Muscle of back (tissue), 3 donors: ENCODE measurements at regions not wholly inside any gene's neighbourhood (a gene's known extent, or its start where the extent isn't known, plus 50 kb on each side); places are given as distances from the start of the nearest gene placed in this dataset.
A peak's percentile ranks its signal among the peaks of the same experiment; 100 is the strongest.
"Not testable (repeated sequence)": the region's sequence is repeated elsewhere in the genome, so short reads cannot be mapped to it uniquely, and the experiment has no call there.

Experiments
- DNase-seq, 3 donors: peaks; one replicate each; pipeline versions ENCODE4 v3.0.0 to v3.0.0-alpha.2; 2013

DNA sequence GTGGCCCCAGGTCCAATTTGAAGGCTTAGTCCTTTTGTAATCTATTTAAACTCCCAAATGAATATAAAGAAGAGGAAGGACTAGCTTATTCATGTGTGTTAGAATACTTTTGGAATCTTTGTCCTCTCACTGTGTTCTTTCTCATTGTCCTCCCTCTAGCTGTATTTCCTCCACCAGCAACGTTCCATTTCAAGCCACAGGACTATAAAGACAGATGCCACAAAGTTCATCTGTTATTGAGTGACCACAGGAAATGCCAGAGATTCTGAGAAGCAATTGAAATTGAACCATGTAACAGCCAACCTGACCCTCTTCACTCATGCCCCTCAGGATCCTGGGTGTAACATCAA is 336.6 kb upstream of the API5 start:
- no peak for DNase-seq

DNA sequence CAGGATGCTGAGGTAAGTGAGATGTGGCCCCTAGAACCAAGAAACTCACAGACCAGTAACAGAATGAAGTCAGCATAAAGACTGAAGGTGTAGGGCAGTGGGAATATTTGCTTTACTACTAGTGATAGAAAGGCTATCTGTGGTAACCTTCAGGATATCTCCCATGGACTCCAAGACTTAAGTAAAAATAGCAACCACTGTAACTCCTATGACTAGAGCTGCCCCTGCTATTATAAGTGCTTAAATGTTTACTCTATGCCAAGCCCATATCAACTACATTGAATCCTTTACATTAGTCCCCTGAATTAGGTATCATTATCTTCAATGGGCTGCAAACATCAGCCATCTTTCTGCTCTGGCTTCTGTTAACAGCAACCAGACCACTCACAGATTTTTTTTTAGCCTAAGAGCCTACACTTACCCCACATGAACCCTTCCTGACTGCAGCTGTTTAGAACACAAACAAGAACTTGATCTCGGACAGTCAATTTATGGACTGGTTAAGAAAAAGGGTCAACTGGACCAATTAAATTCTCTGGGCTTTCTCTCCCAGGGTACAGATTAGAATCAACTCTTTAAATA is 335.1 kb upstream of the API5 start:
- no peak for DNase-seq

DNA sequence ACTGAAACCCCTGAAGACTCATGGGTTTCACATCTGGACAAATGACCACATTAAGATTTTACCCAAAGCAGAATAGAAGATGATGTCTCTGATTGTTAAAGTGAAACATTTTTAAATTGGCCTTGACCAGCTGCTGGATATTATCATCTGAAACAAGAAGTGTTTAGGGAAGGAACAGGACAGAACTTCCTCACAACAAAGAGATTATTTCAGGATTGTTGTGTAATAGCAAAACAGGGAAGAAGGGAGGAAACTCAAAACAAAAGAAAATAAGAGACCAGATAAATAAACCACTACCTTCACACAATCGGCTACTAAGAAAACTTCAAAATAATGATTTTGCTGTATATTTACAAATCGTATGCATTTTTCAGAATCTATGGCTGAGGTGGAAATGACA is 319.2 kb upstream of the API5 start:
- no peak for DNase-seq

DNA sequence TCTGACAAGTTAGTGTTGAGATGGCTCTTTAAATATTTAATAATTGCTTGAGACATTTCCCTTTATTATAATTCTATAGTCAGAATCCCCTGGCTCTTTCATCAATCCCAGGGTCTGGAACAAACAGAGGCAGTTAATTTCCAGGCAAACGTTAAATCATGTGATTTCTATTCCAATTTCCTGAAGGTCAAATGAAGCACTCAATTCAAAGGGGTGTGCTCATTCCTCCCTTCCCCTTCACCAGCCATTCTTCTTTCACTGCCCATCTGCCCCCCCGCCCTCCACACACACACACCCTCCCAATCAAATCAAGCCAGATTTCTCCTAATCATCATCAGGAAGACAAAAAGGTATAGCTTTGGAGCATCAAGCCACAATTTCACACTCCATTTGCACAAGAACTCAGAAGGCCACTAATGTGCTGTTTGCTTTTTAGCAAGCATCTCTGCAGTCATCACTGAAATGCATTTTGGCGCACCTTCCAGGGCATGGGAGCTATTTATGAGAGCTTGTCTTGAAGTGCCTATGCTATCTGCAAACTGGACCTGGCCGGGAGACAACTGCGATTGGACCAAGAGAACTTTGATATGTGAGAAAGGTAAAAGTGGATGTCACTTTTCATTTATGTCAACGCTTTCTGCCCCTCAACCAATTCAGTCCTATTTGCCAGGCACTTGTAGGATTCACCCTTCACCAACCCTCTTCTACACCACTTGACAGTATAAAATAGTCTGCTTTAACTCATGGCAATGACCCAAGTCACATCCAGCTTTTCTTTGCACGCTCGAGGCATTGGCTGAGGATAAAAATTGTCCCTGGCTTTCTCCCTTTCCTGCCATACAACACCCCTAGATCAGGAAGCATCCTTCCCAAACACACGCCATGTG is 315.1 kb upstream of the API5 start:
- no peak for DNase-seq

DNA sequence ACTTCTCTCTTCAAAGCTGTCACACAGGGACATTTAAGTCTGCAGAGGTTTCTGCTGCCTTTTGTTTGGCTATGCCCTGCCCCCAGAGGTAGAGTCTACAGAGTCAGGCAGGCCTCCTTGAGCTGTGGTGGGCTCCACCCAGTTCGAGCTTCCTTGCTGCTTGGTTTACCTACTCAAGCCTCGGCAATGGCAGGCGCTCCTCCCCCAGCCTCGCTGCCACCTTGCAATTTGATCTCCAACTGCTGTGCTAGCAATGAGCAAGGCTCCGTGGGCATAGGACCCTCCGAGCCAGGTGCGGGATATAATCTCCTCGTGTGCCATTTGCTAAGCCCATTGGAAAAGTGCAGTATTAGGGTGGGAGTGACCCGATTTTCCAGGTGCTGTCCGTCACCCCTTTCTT is 306.9 kb upstream of the API5 start:
- not testable (repeated sequence) for DNase-seq

DNA sequence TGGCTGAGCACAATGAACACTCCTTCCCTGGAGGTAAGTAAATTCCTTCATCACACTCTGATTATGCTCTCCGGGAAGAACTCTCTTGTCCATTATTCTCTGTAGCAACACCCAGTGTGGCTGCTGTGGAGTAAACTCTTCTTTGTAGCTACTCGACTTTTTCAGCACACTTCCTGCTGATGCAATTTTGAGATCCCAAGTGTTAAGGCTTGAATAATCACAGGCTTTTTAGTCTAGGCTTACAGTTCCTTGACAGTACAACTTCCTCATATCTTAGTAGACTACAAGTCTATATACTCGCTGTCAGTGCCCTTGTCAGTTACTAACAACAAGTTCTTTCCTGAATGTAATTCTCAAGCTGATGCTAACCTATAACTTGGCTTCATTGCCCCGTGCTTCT is 301.8 kb upstream of the API5 start:
- no peak for DNase-seq

DNA sequence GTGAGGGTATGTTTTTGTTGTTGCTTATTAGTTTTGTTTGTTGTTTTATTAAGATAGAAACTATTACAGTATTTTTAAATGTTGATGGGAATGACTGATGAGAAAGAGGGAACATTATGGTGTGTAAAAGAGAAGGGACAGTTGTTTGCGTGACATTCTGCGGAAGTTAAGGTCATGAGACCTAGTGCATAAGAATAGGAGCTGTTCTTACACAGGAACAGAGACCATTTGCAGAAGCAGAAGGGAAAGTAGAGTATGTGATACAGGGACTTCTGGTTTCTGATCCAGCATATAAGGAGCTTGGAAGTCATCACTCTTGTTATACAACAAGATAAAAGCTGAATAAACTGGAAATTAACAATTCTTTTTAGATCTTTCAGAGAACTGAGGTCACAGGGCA is 299.2 kb upstream of the API5 start:
- DNase-seq: no peak

DNA sequence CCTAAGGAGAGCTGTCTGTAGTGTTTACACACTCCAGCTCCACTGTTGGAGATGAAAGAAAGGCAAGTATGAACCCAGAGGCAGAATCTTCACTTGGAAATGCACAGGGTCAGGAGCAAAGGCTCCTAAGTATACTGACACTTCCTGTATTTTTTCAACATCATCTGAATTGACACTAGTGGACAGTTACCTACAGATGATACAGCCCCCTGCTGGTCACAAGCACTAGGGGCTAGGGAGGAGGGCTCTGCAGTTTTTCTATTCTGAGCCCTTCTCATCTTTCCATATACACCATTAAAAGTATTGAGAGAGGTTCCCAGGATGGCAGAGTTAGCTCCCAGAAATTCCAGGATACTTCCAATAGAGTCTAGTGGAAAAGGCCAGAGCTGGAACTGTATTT is 290.3 kb upstream of the API5 start:
- DNase-seq: no peak

DNA sequence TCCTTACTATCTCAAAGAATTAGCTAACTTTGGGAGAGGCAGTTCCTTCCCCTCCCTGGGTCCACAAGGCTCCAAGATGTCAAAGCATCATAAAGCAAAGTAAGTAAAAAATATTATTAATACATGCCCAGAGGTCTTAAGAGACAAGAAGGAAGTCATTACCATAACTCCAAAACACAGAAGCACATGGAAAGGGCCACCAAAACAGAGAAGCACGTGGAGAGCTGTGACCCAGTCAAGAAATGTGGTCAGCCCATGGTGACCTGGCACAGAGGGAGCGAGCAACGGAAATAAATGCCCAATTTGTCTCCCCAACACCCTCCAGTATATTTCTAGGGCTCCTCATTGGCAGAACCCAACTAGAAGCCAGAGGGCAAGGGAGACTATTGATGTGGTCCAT is 277.5 kb upstream of the API5 start:
- DNase-seq: no peak

DNA sequence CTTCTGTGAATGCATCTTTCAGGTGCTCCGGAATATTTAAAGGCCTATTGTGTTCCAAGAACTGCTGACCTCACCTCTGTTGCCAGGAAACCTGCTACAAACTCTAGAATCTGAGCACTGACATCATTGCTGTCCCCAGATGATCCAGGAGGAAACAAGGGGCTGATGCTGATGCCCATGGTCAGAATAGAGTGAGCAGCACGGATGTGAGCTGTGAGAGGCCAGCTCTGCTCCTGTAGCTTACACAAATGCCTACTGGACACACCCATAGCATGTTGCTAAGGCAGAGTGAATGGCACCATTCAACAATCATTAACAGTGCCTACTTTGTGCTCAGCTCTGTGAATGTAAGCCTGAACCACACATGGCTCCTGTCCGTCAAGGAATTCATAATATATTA is 276.7 kb upstream of the API5 start:
- DNase-seq: no peak

DNA sequence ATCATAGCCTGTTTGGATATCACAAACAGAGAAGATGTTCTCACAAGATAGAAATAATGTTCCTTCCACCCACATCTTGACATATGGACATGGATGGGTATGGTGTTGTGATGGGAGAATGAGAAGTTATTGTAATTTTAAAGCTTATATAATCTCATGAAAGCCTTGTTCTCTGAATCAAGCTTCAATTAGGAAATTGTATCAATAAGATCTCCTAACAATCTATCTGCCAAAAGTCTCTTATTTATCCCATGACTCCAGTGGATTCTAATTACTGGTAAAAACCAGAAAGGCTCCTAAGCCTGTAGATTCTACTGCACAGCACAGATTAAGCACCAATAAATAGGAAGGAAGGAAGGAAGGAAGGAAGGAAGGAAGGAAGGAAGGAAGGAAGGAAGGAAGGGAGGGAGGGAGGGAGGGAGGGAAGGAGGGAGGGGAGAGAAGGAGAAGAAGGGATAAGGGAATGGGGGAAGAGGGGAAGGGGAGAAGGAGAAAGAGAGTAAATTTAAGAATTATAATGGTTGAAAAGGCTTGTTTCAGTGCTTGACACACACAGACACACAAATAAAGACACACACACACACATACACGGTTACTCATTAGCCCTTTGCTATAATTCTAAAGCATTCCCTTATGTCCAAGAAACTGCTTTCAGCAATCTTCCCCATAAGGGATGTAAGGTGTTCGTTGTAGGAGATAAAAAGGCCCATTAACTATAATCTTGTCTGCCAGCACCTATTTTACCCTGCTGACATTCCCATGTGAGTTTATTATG is 258.0 kb upstream of the API5 start:
- no peak for DNase-seq

DNA sequence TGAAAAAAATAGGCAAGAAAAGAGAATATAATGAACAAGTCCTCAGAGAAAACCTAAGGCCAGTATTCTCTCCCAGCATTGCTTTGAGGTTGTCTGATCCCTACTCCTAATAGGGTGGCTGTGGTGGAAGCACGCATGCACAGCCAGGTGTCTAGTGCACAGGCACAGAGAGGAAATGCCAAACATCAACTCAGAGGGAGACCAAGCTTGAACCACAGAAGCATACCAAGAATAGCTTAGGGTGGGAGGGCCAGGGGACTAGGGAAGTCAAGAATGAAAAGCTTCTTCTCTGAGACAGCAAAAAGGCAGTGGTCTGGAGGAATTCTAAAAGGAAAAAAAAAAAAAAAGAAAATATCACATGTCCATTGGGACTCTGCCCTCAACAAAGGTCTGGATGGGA is 244.1 kb upstream of the API5 start:
- DNase-seq: no peak

DNA sequence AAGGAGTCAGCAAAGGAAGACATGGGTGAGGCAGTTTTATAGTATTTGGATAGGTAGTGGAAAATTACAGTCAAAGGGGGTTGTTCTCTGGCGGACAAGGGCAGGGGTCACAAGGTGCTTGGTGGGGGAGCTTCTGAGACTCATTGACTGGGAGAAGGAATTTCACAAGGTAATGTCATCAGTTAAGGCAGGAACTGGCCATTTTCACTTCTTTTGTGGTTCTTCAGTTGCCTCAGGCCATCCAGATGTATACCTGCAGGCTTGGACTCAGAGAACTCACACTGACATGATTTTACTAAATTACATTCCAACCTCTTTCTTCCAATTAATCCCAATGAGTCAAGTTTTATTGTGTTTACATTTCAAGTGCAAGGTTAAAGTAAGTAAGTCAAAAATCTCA is 240.5 kb upstream of the API5 start:
- DNase-seq: no peak

DNA sequence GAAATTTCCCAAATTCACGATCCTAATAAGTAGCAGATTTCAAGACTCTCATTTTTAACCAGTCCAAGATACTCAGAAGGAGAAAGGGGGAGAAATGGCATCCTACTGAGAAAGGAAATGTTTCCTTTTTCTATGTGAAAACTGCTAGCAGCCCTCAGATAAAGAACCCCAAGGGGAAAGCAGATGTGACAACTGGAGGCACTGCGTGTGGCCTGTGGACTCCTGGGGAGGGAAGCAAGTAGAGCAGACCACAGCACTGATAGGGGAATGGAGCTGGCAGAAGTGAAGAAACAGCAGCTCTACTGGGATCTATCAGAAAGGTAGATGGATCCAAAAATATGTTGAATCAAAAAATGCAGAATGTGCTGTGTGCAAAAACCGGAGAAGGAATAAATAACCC is 239.7 kb upstream of the API5 start:
- DNase-seq: peak in 1 of 3 donors; percentile 4

DNA sequence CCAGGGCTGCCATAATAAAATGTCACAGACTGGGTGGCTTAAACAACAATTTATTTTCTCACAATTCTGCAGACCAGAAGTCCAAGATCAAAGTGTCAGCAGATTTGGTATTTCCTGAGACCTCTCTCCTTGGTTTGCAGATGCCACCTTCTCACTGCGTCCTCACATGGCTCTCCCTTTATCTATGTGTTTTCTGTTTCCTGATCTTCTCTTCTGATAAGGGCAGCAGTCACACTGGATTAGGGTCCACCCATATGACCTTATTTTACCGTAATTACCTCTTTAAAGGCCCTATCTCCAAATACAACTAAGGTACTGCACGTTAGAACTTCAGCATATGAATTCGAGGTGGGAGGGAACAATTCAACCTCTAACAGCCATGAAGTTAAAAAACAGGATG is 238.9 kb upstream of the API5 start:
- no peak for DNase-seq

DNA sequence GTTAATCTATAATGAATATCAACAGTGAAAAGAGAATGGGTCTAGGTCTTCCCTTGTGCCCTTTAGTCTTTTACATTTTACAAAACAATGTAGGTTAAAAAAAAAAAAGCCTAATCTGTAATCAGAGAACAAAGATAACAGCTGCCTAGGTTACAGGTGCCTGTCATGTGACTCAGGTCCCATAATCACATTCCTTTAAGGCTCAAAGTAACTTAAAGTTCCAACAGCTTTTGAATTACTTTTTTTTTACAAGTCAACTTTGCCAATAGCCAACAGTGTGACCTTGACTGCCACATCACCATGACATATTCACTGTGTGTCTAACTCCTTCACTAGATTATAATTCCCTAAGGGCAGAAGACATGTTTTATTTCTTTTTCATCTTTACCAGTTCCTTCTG is 237.0 kb upstream of the API5 start:
- DNase-seq: no peak

DNA sequence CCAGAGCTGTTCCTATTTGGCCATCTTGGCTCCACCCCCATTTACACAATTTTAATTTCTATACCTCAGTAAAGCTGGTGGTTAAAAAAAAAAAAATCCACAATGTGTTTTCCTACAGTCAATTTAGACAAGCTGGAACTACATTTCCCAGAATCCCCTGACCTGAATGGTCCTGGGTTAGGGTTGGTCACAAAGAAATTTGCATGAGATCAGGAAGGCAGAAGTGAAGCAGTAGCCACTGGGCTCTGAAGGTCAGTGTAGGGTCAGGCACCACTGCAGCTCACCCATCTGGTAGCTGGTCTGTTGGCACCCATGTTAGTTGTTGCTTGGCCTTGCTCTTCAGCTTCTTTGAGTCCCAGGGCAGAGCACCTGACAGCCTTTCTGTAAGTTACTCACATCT is 210.7 kb upstream of the API5 start:
- no peak for DNase-seq

DNA sequence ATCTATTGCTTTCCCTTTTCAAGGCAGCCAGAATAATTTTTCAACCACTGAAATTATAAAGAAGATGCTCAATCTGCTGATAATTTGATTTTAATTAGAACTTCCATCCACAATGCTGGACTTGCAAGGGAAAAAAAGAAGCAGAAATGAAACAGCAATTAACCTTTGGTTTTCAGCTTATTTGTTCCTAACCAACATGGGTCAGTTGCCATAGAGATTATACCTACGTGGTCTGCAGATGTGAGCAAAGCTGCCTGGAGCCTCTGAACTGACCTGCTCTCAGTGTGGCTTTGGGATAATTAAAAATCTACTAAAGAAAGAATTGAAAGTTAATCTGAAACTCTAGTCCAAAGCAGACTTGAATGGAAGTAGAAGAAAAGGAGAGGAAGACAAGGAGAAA is 195.7 kb upstream of the API5 start:
- DNase-seq: no peak

DNA sequence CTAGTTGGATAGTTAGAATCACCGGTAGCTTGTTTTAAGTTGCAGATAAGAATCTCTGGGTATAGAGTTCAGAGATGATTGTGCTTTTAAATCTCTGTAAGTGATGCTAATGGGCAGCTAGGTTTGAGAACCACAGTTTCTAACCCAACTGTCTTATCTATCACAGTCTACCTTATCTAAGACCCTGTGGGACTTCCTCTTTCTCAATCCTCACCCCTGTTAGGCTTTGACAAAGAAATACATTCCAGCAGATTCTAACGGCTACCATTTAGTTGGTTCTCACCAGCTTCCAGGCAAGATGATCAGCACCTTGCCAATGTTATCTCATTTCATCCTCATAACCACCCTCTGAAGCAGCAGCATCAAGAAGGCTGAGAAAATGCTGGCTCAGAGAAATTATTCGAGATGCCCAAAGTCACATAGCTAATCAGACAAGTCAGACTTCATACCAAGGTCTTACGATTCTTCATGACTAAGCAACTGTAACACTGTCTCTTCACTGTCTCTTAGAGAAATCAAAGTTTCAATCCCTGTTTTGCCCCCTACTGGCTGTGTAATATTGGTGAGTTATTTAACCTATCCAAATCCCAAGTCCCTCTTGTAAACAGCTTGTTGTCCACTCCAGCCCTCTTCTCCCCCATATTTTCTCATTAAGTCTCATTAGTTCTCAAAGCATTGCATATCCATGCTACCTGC is 192.4 kb upstream of the API5 start:
- no peak for DNase-seq

DNA sequence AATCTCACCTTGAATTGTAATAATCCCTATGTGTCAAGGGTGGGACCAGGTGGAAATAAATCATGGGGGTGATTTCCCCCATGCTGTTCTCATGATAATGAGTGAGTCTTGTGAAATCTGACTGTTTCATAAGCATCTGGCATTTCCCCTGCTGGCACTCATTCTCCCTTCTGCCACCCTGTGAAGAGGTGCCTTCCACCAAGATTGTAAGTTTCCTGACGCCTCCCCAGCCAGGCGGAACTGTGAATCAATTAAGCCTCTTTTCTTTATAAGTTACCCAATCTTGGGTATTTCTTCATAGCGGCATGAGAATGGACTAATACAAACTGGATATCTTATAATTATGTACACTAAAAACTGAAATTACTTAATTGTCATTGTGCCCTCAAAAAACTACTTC is 189.2 kb upstream of the API5 start:
- DNase-seq: no peak

DNA sequence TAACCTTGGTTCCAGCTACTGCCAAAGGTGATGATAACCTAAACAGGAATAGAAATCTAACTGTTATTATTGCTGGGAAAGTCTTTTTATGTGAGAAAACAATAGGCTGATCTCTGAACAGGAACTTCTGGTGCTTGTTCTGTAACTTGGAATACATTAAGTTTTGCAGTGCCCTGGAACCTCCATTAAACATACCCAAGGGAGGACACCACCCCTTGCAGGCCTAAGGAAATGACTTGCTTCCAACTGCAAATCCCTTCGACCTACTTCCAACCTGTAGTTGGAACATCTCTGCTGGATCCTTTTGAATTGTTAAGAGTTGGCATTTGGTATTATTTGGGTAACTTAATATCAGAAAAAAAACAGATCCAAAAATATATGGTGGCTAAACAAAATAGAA is 188.4 kb upstream of the API5 start:
- DNase-seq: no peak

DNA sequence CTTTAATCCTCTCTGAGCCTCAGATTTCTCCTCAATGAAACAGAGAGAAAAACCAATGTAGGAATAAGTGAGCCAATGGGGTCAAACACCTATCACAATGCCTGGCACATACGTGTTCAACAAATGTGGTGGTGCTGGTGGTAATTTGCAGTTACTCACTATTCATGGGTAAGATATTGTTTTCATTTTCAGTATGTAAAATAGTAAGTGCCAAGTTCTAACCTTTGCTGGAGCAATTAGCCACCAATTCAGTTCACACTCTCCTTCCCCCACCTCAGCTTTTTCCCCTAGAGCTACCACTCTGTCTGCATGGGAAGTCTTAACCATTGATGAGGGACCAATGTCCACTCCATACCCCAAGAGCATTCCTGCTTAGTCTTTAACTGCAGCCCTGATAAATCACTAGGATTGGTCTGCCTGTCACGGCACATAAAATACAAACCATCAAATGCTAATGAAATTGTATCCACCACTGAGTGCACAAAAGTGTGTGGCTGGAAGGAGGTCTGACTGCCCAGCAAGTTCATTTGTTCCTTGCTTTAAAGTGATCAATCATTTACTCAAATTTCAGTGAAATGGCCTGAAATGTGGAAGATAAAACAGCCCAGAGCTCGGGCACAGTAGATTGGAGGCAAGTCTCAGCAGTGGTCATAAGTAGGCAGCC is 187.4 kb upstream of the API5 start:
- DNase-seq: no peak
